HG03139 (cell line): ENCODE measurements at regions not wholly inside any gene's neighbourhood (a gene's known extent, or its start where the extent isn't known, plus 50 kb on each side); places are given as distances from the start of the nearest gene placed in this dataset.

Experiments used
- ATAC-seq: cut with Tn5 transposase; IDR thresholded peaks from one replicate; pipeline ENCODE4 v1.9.1; 2021; ENCODE audit not compliant: unreplicated experiment

DNA sequence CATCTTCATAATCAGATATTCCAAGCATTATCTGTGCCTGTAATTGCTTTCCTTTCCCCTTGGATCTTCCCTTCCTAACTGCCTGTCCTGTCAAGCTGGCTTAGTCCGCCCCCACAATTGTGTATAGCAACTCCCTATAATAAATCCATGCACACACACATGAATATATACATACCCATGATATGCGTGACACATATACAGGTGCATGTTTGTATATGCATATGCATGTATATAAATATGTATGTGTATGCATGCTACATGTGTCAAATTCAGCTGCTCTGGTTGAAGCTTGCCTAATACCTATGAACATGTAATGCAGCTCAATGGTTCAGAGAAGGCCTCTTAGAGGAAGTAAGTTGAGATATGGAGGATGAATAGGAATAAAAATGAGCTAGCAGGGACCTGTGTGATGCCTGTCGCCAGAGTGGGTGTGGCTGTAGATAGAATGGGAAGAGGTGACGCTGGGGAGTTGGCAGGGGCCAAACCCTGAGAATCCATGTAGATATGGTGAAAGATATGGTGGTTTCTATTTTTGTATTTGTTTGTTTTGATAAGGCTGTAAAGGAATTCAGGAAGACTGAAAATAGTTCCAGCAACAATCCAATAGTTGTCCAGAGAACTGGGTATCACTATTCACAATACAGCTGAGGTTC lies 595.0 kb upstream of the BOD1L1 start:
- no peak for ATAC-seq

GRCh38 chr4:14223461-14223860 lies 595.9 kb upstream of the BOD1L1 start:
- no peak for ATAC-seq

DNA sequence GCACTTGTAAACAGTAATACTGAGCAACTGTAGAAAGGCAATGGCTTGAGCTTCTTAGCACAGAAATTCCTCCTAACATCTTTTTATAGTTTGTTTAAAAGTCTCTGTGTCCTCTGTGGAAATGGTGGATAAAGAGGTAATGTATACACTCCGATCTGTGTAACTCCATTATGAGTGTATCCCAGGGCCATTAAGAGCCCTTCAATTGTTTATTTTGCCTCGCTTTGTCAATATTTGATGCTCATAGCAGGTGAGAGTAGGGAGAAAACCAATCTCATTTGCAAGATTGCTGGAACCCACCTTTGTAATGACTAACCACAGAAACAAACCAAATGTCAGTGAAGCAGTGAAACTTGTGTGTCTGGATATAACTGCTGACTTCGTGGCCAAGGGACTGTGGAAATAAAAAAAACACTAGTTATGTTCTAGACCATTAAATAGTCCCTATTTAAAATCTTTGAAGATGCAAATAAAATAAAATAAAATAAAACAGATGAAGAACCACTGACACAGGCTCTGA lies 598.2 kb upstream of the BOD1L1 start:
- no peak for ATAC-seq

GRCh38 chr4:14233126-14233525 lies 605.6 kb upstream of the BOD1L1 start:
- ATAC-seq, result no peak

DNA sequence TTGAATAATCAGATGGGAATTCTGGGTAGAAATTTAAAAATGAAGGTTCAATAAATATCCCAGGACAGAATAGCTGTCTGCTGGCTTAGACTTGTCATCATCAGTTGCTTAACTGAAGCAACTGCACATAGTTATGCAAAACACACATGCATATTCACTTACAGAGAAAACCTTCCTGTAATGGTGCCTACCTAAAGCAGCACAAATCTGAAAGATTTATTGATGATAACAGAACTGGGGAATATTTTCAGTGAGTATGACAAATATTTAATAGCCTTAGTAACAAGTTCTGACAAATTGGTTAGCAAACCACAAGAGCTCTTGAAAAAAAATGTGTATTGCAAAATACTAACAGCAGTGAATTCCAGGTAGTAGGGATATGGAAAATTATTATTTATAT lies 606.8 kb upstream of the BOD1L1 start:
- no peak for ATAC-seq

DNA sequence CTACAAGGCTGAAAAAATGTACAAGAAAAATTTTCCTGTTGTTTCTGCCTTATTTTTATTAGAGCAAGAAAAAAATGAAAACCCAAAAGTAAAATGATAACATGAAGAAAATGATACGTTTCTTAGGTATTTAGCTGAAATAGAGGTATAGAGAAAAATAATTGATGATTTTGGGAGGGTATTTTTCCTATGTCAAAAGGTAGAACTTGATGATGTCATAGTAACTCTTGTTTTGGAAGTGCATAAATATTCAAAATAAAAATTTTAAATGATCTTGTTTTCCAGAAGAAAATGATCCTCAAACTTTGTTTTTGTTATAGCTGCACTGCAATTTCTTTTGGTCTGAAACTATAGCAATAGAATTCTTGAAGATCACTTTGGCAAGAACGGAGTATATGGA lies 608.8 kb upstream of the BOD1L1 start:
- no peak for ATAC-seq

- ATAC-seq, result no peak
These were observed 610.4 kb upstream of the BOD1L1 start for GRCh38 chr4:14237911-14238310.

GRCh38 chr4:14241574-14241973 lies 614.0 kb upstream of the BOD1L1 start:
- no peak for ATAC-seq

DNA sequence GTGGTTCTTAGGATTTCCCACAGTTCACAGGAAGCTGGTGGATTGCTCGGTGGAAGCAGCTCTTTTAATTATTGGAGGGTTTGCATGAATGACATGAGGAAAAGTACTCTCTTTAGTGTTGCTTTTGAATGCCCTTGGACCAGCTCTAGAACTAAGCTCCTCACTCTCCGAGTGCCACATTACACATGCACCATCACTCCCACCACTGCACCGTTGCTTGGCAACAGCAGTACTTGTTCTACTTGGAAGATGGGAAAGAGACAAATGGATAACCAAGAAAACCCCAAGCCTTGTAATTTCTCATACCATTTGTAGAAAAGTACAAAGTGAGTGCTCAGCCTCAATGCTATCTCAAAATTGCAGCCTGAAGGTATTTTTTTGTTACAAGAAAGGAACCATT lies 620.2 kb upstream of the BOD1L1 start:
- ATAC-seq, result no peak

DNA sequence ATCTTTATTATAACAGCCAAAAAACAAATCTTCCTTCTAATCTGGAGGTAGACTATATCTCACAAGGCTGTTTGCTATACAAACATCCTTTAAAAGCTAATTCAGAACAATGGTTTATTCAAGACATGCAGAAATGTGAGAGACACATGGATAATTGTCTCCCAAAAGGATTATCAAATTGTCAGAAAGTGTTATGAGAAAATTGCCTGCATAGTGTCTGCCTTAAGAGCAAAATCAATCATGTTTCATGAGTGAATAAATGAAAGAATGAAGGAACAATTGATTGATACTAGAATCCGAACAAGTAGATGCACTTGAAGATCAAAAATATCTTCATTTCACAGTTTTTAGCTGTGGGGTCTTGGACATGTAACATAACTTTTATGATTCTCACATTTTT lies 621.7 kb upstream of the BOD1L1 start:
- ATAC-seq, result no peak

DNA sequence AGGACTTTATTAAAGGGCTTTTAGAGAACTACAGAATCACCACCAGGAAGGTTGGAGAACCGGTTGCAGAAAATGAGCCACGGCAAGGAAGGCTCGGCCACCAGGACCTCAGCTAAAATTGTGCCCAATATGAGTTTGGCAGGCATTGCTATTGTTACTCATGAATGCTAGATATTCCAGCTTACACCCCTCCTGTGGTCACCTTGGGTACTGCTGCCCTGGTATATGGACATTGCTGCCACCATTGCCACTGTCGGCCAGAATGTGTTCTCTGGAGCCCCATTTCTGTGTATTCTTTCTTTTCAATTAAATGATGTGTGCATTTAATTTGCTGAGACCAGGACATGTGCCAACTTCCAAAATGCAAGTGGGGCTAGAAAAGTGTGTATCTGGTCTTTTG lies 626.7 kb upstream of the BOD1L1 start:
- ATAC-seq, result no peak

DNA sequence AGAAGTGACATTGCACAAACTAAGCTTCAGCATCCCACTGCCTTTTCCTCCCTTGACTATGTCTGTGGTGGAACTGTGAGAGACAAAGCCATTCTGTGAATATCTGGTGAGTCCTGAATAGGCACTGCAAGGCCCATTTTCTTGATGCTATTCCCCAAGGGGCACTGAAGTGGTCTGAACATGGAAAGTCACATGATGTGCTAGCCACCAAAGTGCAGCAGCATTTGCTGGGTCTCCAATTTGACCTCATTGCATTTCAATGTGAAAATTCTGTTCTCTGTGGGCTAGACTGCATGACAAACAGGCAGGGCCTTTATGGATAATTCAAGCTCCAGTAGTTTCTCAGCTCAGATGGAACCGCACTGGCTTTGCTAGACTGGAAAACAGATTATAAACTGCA lies 627.4 kb upstream of the BOD1L1 start:
- no peak for ATAC-seq

DNA sequence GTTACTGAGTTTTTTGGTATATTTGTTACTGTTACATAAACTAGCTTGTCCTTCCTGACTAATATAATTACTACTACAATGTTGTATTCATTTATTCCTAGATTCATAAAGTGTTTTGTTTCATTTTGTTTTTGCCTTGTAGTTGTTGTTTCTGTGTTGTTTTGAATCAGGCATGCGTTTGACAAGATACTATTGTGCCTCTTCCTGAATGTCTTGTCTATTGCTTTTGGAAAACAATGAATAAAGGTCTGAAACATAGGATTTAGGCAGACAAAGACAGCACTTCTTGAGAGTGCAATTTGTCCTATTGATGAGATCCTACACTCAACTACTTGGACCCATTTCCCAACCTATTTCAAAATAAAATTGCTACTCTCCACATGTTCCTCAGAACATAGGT lies 630.4 kb upstream of the BOD1L1 start:
- no peak for ATAC-seq

DNA sequence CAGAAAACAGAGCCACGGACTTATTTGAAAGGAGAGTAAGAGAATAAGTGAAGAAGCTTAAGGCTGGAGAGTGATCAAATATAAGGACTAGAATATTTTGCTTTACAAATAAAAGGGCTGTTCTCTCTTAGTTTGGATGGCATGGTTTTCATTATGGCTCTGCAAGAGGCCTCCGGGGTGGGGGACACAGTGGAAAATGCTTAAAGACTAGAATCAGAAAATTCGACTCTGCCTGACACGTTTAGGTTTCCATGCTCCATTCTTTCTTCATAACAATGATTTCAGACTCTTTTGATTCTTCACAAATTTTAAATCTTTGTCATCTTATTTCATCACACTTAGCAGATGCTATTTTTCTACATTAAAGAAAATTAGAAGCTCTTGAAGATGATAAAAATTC lies 632.4 kb upstream of the BOD1L1 start:
- no peak for ATAC-seq

- ATAC-seq, result no peak
These were observed 633.1 kb upstream of the BOD1L1 start for GRCh38 chr4:14260591-14260990.

GRCh38 chr4:14262221-14262620 lies 634.7 kb upstream of the BOD1L1 start:
- no peak for ATAC-seq

DNA sequence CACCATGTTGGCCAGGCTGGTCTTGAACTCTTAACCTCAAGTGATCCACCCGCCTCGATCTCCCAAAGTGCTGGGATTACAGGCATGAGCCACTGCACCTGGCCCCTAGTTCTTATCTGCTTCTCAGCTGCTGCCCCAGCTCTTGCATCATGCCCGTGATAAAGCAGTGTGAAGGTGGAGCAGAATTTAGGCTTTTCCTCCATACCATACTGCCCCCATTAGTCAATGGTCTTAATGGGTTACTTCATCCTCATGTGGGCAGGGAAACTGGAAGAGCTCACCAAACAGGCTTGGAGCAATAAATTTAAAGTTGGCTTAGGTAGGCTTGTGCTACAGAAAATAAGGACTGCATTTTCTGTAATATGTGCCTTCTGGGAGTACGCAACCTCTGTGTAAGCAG lies 636.9 kb upstream of the BOD1L1 start:
- ATAC-seq, result no peak

DNA sequence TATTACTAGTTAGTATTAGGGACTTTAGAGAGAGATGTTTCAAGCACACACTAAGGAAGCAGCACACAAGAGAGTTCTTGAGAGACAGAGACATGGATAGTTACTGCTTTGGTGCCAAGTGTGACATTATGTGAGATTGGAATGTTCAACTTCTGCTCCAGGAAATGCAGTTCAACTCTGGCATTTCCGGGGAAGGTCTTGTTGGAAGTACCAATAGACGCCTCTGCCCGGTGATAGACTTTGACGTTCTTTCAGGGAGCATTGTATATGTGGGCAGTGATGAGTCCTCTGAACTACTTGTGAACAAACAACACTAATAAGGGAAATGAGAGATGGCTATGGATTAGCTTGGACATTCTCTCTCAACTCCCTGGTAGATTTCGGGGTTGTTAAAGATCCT lies 638.1 kb upstream of the BOD1L1 start:
- no peak for ATAC-seq

DNA sequence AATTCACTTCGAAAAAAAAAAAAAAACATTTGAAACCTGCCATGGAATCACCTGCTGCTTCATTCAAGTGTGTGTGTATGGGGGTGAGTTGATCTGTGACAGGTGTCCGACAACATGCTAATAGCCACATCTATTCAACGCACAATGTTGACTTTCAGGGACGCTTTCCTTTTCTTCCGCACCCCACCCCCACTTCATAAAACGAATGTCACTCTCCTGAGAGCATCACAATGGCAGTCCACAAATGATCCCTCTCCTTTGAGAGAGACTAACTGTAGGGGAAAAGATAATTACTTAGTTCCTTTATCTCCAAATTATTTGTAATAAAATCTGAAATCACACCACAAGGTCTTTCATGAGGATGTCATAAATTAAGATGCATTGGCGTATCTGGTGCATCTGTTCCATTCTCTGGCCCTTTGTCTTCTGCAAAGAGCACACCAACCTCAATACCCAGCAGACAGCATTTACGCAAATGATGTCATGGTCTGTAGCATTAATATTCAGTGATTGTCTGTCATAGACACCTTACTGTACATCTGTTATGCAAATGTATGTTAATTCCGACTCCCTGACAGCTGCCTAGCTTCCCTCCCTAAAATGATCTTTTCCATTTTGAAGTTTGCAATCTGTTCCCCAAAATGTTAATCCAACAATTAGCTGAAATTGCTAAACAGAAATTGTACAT lies 640.0 kb upstream of the BOD1L1 start:
- ATAC-seq, result no peak

- no peak for ATAC-seq
These were observed 642.3 kb upstream of the BOD1L1 start for GRCh38 chr4:14269824-14270223.

GRCh38 chr4:14272206-14272605 lies 644.7 kb upstream of the BOD1L1 start:
- no peak for ATAC-seq

- ATAC-seq, result no peak
These were observed 650.0 kb upstream of the BOD1L1 start for GRCh38 chr4:14277505-14277904.

- ATAC-seq, result no peak
These were observed 653.0 kb upstream of the BOD1L1 start for GRCh38 chr4:14280567-14280966.
